ENCODE measurements at regions not wholly inside any gene's neighbourhood (a gene's known extent, or its start where the extent isn't known, plus 50 kb on each side); places are given as distances from the start of the nearest gene placed in this dataset.

GRCh38 chr10:91565226-91565625, 67.6 kb downstream of the PPP1R3C start:
- H3K9me3 ChIP-seq (ENCODE audit: control insufficient read depth, insufficient read depth, low read depth, low read length): no peaks in the 10 kb centered on the region
- no peak overlapping the region for H3K27ac ChIP-seq (ENCODE audit: insufficient read depth, low read length)
- H2AFZ ChIP-seq (ENCODE audit: low read length): no peak overlapping the region
- no peaks in the 10 kb centered on the region for H3K4me1 ChIP-seq (ENCODE audit: control insufficient read depth, extremely low read depth, insufficient read depth, low read length)
- no peak overlapping the region for H3K4me2 ChIP-seq (ENCODE audit: extremely low read depth, insufficient read depth, low read length)
- H3K36me3 ChIP-seq (ENCODE audit: control insufficient read depth, insufficient read depth, low read length): no peaks in the 10 kb centered on the region
- H4K20me1 ChIP-seq (ENCODE audit: control insufficient read depth, extremely low read depth, insufficient read depth, low read length): no peaks in the 10 kb centered on the region
- H3K4me3 ChIP-seq (replicated peaks in 1 of 4; ENCODE audit: control extremely low read depth in 1 of 4, insufficient read depth in 1 of 4, low read depth in 3 of 4, low read length in 4 of 4): no peak overlapping the region
- DNase-seq (ENCODE audit: low read depth in 2 of 2): no peak
- no peaks in the 10 kb centered on the region for H3K27me3 ChIP-seq (ENCODE audit: control insufficient read depth, insufficient read depth, low read length)
- no peaks in the 10 kb centered on the region for H3K79me2 ChIP-seq (ENCODE audit: control insufficient read depth, insufficient read depth, low read length)
- TF ChIP-seq EZH2 (IDR thresholded peaks at IDR 0.05; ENCODE audit: low read length, missing control alignments) (no peak), CTCF (conservative IDR thresholded peaks at IDR 0.05 in 1 of 2, IDR thresholded peaks at IDR 0.05 in 1 of 2; ENCODE audit: low read depth in 1 of 2, low read length in 2 of 2) (no peak)
- H3K9ac ChIP-seq (ENCODE audit: insufficient read depth, low read length): no peak overlapping the region

- no peak overlapping the region for H3K4me3 ChIP-seq (replicated peaks in 1 of 4; ENCODE audit: control extremely low read depth in 1 of 4, insufficient read depth in 1 of 4, low read depth in 3 of 4, low read length in 4 of 4)
- H3K4me2 ChIP-seq (ENCODE audit: extremely low read depth, insufficient read depth, low read length): no peak overlapping the region
- no peak overlapping the region for H3K27ac ChIP-seq (ENCODE audit: insufficient read depth, low read length)
- no peaks in the 10 kb centered on the region for H3K36me3 ChIP-seq (ENCODE audit: control insufficient read depth, insufficient read depth, low read length)
- no peaks in the 10 kb centered on the region for H4K20me1 ChIP-seq (ENCODE audit: control insufficient read depth, extremely low read depth, insufficient read depth, low read length)
- H3K79me2 ChIP-seq (ENCODE audit: control insufficient read depth, insufficient read depth, low read length): no peaks in the 10 kb centered on the region
- H2AFZ ChIP-seq (ENCODE audit: low read length): no peak overlapping the region
- H3K9ac ChIP-seq (ENCODE audit: insufficient read depth, low read length): no peak overlapping the region
- no peaks in the 10 kb centered on the region for H3K27me3 ChIP-seq (ENCODE audit: control insufficient read depth, insufficient read depth, low read length)
- DNase-seq (ENCODE audit: low read depth in 2 of 2): no peak
- no peaks in the 10 kb centered on the region for H3K9me3 ChIP-seq (ENCODE audit: control insufficient read depth, insufficient read depth, low read depth, low read length)
- no peaks in the 10 kb centered on the region for H3K4me1 ChIP-seq (ENCODE audit: control insufficient read depth, extremely low read depth, insufficient read depth, low read length)
- TF ChIP-seq EZH2 (IDR thresholded peaks at IDR 0.05; ENCODE audit: low read length, missing control alignments) (no peak), CTCF (conservative IDR thresholded peaks at IDR 0.05 in 1 of 2, IDR thresholded peaks at IDR 0.05 in 1 of 2; ENCODE audit: low read depth in 1 of 2, low read length in 2 of 2) (no peak)
Observed at GRCh38 chr10:91564508-91564907, 68.4 kb downstream of the PPP1R3C start.
